Stimulated activated CD8-positive, alpha-beta memory T cell treated with anti-CD3 and anti-CD28 coated beads, Interleukin-4, amount 100 ng/mL, for 24 hours (primary cell): ENCODE measurements at regions not wholly inside any gene's neighbourhood (a gene's known extent, or its start where the extent isn't known, plus 50 kb on each side); places are given as distances from the start of the nearest gene placed in this dataset.

ENCODE experiments used
- DNase-seq: peaks from one replicate; pipeline ENCODE4 v3.0.0-alpha.2; 2020; ENCODE audit warnings: low read depth

DNA sequence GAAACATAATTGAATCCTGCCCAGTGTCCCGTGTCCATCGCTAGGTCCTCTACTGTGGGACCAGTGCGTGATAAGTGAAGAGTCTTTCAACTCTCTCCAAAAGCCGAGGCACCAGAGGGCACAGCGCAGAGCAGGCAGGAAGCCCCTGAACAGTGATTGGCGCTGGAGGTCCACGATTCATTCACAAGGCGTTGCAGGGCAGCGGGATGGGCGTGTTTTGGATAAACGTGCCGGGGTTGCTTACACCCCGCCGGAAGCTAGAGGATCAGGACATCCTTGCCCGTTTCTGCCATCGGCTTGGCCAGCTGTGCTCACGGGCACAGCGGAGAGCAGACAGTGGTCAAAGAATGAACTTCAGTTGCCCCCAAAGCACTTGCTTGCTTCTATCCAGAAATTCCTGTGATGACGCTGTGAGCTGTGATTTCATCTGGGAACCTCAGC lies 86.0 kb upstream of the PFKP start:
- no peak for DNase-seq

GRCh38 chr10:2980791-2981360 lies 86.5 kb upstream of the PFKP start:
- DNase-seq, result no peak

DNA sequence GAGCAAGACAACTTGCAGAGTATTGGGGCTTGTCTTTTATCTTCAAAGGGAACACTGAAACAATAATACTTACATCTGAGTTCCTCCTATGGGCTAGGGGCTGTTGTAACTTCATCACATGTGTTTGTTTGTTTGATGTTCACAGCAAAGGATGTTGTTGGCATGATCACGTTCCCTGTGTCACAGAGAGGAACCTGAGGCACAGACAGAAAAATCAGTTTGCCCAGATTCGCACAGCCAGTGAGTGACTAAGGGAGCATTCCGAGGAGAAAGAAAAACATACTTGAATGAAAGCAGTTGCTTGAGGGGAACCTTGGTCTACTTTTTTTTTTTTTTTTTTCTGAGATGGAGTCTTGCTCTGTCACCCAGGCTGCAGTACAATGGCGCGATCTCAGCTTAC lies 87.2 kb upstream of the PFKP start:
- no peak for DNase-seq

- no peak for DNase-seq
Measured at GRCh38 chr10:2979306-2979705, 88.0 kb upstream of the PFKP start.

DNA sequence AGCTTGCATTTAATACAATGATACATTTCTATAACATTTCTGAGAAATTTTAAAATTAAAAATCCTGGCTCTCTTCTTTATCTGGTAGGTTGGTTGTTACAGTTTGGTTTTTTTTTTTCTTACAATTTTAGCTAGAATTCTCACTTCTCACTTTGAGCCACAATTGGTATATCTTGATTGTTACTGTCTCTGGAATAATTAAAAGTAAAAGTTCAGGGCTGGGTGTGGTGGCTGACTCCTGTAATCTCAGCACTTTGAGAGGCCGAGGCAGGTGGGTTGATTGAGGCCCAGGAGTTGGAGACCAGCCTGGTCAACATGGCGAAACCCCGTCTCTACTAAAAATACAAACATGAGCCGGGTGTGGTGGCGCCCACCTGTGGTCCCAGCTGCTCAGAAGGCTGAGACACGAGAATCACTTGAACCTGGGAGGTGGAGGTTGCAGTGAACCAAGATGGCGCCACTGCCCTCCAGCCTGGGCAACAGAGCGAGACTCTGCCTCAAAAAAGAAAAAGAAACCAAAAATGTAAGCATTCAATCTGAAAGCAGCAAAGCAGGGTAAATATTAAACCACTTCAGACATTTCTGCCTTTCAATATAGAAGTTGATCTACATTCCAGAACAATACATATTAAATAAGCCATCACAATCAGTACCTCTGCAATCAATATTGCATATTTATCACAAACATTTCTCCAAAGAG lies 88.6 kb upstream of the PFKP start:
- no peak for DNase-seq

DNA sequence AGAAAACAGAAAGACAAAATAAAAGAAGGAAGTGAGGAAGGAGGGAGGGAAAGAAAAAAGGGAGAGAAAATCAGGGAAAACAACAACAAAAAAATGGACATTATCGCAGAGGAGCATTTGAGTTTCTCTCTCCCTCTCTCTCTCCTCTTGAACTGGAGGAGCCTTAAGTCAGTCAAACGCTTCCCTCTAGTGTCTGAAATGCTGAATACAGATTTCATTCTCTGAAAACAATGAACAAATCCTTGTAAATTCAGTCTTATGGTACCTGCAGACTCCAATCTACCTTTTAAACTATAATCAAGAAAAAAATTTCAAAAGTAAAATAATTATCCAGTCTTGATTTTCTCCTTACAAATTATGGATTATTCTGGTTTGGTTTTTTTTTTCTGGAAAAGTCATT lies 89.2 kb upstream of the PFKP start:
- no peak for DNase-seq

- DNase-seq, result no peak
Measured at GRCh38 chr10:2974503-2975207, 92.7 kb upstream of the PFKP start.

GRCh38 chr10:2974083-2974482 lies 93.3 kb upstream of the PFKP start:
- DNase-seq, result no peak

- no peak for DNase-seq
Measured at GRCh38 chr10:2972810-2973209, 94.5 kb upstream of the PFKP start.

GRCh38 chr10:2972216-2972615 lies 95.1 kb upstream of the PFKP start:
- no peak for DNase-seq

DNA sequence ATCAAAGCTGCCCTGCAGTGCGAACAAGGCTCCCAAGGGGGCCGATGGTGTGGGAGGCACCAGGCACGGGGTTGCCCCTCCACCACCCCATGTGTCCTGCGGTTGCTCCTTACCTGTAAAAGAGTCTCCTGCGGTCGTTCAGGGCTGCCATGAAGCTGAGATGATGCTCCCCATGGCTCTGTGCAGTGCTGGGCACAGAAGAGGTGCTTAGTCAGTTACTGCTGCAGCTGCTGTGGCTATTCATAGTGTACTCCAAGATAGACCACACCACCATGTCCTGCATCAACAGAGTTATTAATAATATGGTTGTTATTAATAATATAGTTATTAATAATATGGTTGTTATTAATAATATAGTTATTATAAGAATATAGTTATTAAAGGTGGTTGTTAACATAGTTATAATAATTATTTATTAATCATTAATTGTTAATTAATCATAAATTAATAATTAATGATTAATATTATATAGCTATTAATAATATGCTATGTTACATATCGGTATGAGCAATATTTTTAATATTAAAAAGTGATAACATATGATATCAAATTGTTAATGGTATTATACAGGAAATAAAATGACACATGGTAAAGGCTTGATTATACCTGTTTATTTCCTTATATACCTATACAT lies 97.0 kb upstream of the PFKP start:
- no peak for DNase-seq

- no peak for DNase-seq
Measured at GRCh38 chr10:2968401-2969058, 98.8 kb upstream of the PFKP start.

- no peak for DNase-seq
Measured at GRCh38 chr10:2966134-2966533, 101.2 kb upstream of the PFKP start.

GRCh38 chr10:2964632-2965296 lies 102.6 kb upstream of the PFKP start:
- DNase-seq, result no peak

- DNase-seq, result no peak
Measured at GRCh38 chr10:2963889-2964631, 103.3 kb upstream of the PFKP start.

GRCh38 chr10:2962194-2962593 lies 105.2 kb upstream of the PFKP start:
- DNase-seq, result no peak

DNA sequence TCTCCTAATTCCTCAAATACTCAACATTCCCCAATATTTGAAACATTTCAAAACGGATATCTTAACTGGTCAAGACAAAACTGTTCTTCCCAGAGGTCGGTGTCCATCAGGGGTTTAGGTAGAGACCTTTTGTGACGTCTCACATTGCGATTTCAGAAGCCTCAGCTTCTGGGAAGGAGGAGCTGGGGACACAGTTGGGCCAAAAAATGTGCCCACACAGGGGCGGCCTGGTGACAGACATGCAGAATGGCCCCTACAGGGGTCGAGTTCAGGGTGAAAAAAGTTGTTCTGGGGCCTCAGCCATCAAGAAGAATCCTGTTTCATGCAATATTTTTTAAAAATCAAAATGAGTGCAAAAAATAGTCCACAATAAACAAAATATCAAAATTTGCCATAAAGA lies 108.7 kb upstream of the PFKP start:
- no peak for DNase-seq

- no peak for DNase-seq
Measured at GRCh38 chr10:2957785-2958184, 109.6 kb upstream of the PFKP start.

DNA sequence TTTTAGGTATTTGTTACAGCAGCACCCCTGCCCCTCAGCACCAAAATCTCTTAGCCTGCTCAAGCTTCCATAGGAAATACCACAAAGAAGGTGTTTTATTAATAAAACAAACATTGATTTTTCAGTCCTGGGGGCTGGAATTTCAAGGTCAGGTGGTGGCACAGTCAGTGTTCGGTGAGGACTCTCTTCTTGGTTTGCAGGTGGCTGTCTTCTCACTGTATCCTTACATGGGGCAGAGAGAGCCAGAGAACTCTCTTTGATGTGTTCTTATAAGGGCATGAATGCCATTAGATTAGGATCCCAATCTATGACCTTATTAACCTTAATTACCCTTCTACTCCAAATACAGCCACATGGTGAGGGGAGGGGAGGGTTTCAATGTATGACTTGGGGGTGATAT lies 112.3 kb upstream of the PFKP start:
- no peak for DNase-seq

- no peak for DNase-seq
Measured at GRCh38 chr10:2953495-2953894, 113.9 kb upstream of the PFKP start.

DNA sequence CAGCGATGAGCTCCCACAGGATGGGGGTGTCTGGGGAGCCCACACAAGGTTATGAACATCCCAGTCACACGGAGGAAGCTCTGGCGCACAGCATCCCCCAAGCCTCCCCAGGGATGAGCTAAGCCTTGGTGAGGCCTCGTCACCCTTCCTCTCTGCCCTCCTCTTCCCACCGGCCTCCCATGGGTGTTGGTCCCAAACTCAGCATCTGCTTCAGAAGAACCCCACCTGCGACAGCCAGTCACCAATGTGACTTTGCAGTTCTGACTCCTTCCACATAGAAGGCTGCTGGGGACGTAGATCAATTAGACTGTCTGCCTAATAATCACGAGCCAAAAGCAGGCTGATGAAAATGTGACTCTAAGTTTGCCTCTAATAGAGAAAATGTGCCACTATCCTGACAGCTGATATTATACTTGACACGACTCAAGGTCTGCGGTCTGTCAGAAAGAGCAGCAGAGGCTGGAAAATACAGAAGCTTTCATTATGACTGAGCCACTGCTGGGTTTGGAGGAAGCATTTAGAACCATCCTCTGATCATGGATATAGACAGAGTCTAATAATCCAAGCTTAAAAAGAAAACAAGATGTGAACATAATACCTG lies 116.0 kb upstream of the PFKP start:
- DNase-seq, result no peak
